ENCODE measurements at regions not wholly inside any gene's neighbourhood (a gene's known extent, or its start where the extent isn't known, plus 50 kb on each side); places are given as distances from the start of the nearest gene placed in this dataset.

- Histone ChIP-seq H3F3A (ENCODE audit: low read length, unreplicated experiment) (no peaks in the 10 kb centered on the region), H4K20me1 (ENCODE audit: low read length) (no peaks in the 10 kb centered on the region), H3K9ac (ENCODE audit: low read length) (no peak overlapping the region), H3K27me3 (ENCODE audit: low read length) (no peaks in the 10 kb centered on the region), H3K36me3 (ENCODE audit: low read depth, low read length) (no peaks in the 10 kb centered on the region), H3K9me2 (replicated peaks; ENCODE audit: low read length) (no peaks in the 10 kb centered on the region), H3K9me3 (ENCODE audit: low read length) (peaks cover 22% of the 10 kb centered on the region), H3K27ac (ENCODE audit: low read length) (no peak overlapping the region), H3K4me1 (ENCODE audit: insufficient read depth, low read length) (no peaks in the 10 kb centered on the region), H3K4me2 (ENCODE audit: low read length) (no peak overlapping the region), H2AFZ (ENCODE audit: low read length) (no peak overlapping the region), H3K79me2 (ENCODE audit: low read length) (no peaks in the 10 kb centered on the region), H3K4me3 (ENCODE audit: low read length) (no peak overlapping the region)
- ChIA-PET POLR2A (ENCODE audit: unreplicated experiment) (no interaction called here), CTCF (no interaction called here)
- BruUV-seq (replicated peaks): no TSS peak
- no peak for TF ChIP-seq EZH2phosphoT487 (IDR thresholded peaks at IDR 0.05; ENCODE audit: borderline replicate concordance, low read length)
- no peak for TF ChIP-seq CTCF (conservative IDR thresholded peaks at IDR 0.05; ENCODE audit: low read depth, low read length)
- TF ChIP-seq EZH2 (IDR thresholded peaks at IDR 0.05; ENCODE audit: low read length, unreplicated experiment): no peak
- DNase-seq: no peak
- intact Hi-C loops (cut with micrococcal nuclease): no loop called here
- ATAC-seq: no peak
Observed at GRCh38 chr20:39431091-39431880, 469.1 kb downstream of the DHX35 start.

DNA sequence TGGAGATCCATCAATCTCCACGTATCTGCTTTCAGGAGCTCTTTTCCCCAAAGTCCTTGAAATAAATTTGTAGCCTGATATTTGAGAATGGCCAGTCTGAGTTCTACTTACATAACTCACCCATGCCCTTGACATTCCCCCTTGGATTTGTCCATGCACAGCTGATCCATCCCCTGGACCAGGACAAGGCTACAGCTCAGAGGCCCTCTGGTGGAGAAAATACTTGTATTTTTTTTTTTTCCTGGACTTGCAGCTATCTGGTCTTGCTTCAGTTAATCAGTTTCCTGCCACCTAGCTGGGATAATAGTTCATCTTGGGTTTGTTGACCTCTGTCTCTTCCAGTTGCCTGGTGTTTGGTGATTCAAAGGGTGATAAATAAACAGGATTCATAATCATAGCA is 467.6 kb downstream of the DHX35 start:
- DNase-seq: peak; percentile 5

More for the DNA sequence above, 467.6 kb downstream of the DHX35 start:
- Histone ChIP-seq H3K9me2 (replicated peaks; ENCODE audit: low read length) (no peaks in the 10 kb centered on the region), H3K79me2 (ENCODE audit: low read length) (no peaks in the 10 kb centered on the region), H2AFZ (ENCODE audit: low read length) (no peak overlapping the region), H3K36me3 (ENCODE audit: low read depth, low read length) (no peaks in the 10 kb centered on the region), H4K20me1 (ENCODE audit: low read length) (no peaks in the 10 kb centered on the region), H3K4me1 (ENCODE audit: insufficient read depth, low read length) (no peaks in the 10 kb centered on the region), H3F3A (ENCODE audit: low read length, unreplicated experiment) (no peaks in the 10 kb centered on the region), H3K27ac (ENCODE audit: low read length) (no peak overlapping the region), H3K4me2 (ENCODE audit: low read length) (no peak overlapping the region), H3K27me3 (ENCODE audit: low read length) (no peaks in the 10 kb centered on the region), H3K9ac (ENCODE audit: low read length) (no peak overlapping the region), H3K9me3 (ENCODE audit: low read length) (peaks cover 22% of the 10 kb centered on the region), H3K4me3 (ENCODE audit: low read length) (no peak overlapping the region)
- TF ChIP-seq EZH2 (IDR thresholded peaks at IDR 0.05; ENCODE audit: low read length, unreplicated experiment) (no peak), CTCF (conservative IDR thresholded peaks at IDR 0.05; ENCODE audit: low read depth, low read length) (no peak; the same call in 1 of the 2 replicates), EZH2phosphoT487 (IDR thresholded peaks at IDR 0.05; ENCODE audit: borderline replicate concordance, low read length) (no peak)
- intact Hi-C loops (cut with micrococcal nuclease): no loop called here
- ChIA-PET POLR2A (ENCODE audit: unreplicated experiment) (no interaction called here), CTCF (no interaction called here)
- BruUV-seq (replicated peaks): no TSS peak
- no peak for ATAC-seq
